ENCODE measurements at regions not wholly inside any gene's neighbourhood (a gene's known extent, or its start where the extent isn't known, plus 50 kb on each side); places are given as distances from the start of the nearest gene placed in this dataset.

DNA sequence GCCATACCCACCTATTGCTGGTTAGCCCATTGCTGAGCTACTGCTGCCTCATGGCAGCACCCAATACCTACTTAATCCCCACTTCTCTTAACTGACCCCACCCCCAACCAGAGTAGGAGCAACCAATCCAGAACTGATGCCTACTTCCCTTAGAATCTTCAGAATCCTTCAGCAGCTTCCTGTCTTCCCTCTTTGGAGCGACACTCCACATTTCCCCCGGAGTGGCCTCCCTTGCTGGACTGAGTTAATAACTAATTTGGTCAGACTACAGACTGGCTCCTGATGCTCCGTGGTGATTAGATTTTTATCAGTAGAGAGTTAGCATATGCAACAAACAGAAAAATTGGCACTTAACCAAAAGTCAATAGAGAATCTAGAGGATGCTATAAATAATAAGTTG lies 51.2 kb upstream of the UBR2 start:
- DNase-seq: no peak

DNA sequence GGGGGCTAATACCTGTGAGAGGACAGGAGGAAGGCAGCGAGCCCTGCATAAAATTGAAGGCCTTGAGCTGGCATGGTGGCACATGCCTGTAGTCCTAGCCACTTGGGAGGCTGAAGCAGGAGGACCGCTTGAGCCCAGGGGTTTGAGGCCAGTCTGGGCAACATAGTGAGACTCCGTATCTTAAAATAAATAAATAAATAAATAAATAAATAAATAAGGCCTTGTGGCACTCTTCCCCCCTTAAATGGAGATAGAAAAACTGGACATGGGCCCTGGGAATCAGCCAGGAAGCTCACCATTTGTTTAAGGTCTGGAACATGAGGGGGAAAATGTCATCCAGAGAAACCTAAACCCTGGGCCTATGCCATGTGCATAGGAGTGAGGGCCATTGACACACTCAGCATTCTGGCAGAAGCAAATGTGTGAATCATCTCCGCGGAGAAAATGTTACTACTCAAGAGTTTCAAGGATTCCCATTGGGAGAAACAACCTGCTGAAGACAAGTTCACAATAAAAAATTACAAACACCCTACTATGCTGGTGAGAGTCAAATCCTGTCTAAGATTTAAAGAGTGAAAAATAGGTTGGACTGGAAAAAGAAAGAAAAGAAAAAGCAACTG lies 51.9 kb upstream of the UBR2 start:
- DNase-seq: no peak

DNA sequence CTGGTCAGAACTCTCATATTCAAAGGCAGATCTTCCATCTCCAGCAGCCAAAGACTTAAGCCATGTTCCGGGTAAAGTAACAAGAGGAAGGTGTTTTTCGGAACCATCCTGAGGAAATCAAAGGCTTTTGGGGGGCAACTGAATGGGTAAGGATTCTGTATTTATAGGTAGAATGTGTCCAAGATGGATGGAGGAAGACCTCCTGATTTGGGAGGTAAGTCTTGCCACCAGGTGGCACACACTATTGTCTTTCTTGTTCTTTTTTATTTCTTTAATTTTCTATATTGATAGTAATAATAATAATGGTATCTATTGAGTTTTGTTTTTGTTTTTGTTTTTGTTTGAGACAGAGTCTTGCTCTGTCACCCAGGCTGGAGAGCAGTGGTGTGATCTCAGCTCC lies 53.0 kb upstream of the UBR2 start:
- DNase-seq: no peak

DNA sequence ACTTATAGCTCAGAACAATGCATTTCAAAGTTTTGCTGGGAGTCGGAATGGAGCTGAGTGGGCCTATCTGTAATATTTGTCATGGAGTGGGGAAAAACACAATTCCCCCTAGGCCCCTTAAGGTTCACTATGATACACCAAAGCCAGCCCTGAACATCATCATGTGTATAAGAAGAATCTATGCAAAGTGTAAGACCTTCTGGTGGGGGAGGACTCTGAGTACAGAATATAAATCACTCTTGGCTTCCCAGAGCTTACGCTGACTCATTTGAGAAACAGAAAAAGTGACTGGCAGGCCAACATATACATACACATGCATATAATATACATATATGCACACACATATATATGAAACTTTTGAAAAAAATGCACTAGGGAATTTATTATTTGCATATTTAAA lies 54.1 kb upstream of the UBR2 start:
- DNase-seq: peak; percentile 50

DNA sequence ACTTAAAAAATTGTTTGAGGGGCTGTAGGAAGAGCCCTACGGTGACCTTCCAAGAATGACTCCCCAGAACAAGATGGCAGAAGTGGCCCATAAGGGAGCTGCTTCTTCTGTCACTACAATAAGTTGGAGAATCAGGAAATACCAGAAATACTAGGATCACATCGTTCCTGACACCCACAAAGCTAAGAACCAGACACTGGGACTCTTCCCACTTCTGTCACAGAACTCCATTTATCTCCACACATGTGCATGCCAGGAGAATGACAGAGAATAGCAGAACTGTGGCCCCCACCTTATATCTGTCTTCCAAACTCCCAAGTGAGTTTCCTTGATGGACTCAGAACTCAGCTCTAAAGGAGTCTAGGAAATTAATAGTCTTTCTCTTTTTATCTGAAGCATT lies 54.6 kb upstream of the UBR2 start:
- peak; percentile 58 for DNase-seq

DNA sequence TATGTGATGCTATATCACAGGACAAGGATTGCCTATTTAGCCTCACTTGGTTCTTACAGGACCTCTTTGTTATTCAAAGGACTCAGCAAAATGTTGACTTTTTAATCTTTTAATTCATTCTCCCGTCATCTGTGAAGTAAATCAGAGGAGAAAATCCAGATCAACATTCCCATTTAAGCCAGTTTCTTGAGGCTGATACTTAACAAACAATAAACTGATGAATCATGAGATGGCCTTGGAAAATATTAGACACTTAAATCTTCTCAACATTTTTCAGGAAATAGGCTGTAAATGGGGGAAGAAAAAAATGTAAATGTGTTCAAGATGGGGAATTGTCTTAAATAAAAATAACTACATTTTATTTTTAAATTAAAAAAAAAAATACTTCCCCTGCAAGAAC lies 55.9 kb upstream of the UBR2 start:
- DNase-seq: peak; percentile 69

DNA sequence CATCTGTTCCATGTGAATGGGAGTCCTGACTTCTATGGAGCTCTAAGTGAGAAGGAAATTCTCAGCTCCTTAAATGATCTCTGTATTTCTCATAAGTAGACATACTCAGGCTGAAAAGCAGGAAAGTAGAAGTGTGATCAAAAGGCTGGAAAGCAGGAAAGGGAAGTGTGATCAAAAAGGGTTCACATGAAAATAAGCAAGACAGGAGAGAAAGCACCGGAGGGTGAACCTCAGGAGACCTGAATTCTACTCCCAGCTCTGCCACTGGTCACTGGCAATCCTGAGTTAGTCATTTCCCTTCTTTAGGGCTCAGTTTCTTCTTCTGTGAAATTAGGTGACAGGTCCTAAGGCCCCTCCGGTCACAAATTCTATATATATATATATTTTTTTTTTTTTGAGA lies 55.5 kb upstream of the TRERF1 start:
- no peak for DNase-seq

DNA sequence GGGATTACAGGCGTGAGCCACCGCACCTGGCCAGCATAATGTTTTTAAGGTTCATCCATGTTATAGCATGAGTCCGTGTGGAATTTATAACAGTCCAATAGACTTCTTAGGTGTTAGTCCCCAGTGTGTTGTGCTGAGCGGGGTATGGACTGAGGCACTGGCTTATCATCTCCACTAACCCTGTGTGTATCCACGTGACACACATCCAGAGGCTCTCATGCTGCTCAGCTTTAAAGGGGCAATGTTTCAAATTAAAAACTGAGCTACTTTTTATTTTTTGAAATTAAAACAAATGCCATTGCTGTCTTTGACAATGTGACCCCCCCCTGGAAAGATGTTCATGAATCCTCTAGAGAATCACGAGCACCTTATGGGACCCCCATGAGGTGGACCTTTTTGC lies 54.3 kb upstream of the TRERF1 start:
- no peak for DNase-seq

DNA sequence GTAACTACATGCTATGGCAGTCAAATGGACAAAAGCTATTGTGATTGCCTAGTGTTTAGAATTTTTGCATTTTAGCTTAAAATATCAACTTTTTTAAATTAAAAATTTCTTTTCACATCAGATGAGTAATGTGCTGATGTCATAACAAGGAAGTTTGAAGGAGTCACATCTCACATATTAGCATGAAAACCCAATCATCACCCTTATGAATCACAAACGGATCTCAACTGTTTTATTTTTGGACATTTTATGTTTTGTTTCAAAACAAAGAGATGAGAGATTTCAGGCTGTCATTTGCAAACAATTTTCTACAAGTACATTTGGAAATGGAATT lies 53.6 kb upstream of the TRERF1 start:
- DNase-seq: peak; percentile 89

DNA sequence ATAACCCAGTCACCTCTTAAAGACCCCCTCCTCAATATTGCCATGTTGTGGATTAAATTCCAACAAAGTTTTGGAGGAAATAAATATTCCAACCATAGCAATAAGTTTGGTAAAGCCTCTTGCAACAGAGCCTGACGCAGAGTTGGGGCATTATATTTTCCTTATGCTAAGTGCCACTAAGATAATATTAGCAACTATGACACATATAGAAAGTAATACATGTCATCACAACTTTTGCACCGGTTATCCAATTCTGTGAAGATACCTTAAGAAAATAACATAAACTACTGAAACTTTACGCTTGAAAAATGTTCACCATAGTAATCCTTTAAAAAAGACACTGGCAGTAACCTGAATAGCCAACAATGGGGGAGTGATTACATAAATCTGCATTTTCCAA lies 52.2 kb upstream of the TRERF1 start:
- DNase-seq: no peak

DNA sequence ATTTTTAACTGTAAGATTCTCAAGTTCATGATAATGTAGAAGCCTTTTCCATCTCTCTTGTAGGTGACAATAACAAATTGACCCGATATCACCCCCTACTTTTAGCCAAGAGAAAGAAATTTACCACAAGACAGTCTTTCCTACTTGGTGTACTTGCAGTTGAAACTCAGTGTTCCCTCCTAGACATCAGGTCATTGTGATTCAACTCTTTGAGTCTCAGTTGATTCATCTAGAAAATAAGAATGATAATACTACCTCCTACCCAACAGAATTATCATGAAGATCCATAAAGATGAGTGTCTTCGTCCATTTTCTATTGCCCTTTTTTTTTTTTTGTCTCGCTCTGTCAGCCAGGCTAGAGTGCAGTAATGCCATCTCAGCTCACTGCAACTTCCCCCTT lies 51.3 kb upstream of the TRERF1 start:
- DNase-seq: no peak

DNA sequence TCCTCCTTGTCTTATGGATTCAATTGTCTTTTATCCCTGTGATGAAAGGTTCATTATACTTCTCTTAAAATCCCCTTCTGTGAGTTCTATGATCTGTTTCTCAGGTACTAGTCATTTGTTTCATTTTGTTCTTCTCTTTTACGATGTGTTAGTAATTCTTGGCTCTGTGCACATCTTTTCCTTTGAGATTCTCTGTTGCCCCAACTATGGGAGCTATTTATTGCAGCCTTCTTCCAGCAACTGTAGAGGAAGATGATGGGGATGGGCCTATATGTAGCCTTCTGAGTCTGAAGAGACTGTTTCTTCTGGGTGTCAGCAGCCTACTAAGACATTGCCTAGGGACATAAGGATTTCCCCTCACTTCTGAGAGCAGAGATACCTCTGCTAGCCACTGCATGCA lies 50.4 kb upstream of the TRERF1 start:
- no peak for DNase-seq

Data from fibroblast of skin of back (primary cell).